Mesenchymal stem cell (in vitro differentiated cells and primary cell): ENCODE measurements at regions not wholly inside any gene's neighbourhood (a gene's known extent, or its start where the extent isn't known, plus 50 kb on each side); places are given as distances from the start of the nearest gene placed in this dataset.

Experiments
- DNase-seq: peaks from one replicate; pipeline ENCODE4 v3.0.0-alpha.2; 2013
- H2AFZ ChIP-seq: one replicate; pipeline ENCODE4 v1.6.1; 2013; ENCODE audit warnings: low read depth, mild to moderate bottlenecking, control low read depth, inconsistent platforms, low read length, moderate library complexity
- H2AK5ac ChIP-seq: 2 replicates; pipeline ENCODE4 v1.6.1; 2013; ENCODE audit warnings: low read length, moderate library complexity, mild to moderate bottlenecking, inconsistent platforms; ENCODE audit not compliant: severe bottlenecking
- H2BK120ac ChIP-seq: one replicate; pipeline ENCODE4 v1.6.1; 2013; ENCODE audit warnings: low read depth, mild to moderate bottlenecking, inconsistent platforms, low read length, moderate library complexity
- H2BK12ac ChIP-seq, 2 experiments: one replicate each; pipeline ENCODE4 v1.6.1; 2013; ENCODE audit warnings: inconsistent platforms in 2 of 2, low read length in 2 of 2, mild to moderate bottlenecking in 2 of 2, moderate library complexity in 2 of 2, control low read depth in 1 of 2
- H2BK15ac ChIP-seq: one replicate; pipeline ENCODE4 v1.6.1; 2013; ENCODE audit warnings: mild to moderate bottlenecking, low read depth, inconsistent platforms; ENCODE audit not compliant: poor library complexity, severe bottlenecking
- H2BK5ac ChIP-seq: 2 replicates; pipeline ENCODE4 v1.6.1; 2013; ENCODE audit warnings: low read depth, mild to moderate bottlenecking, low read length, control low read depth, inconsistent platforms; ENCODE audit not compliant: poor library complexity, severe bottlenecking
- H3K14ac ChIP-seq, 2 experiments: one replicate each; pipeline ENCODE4 v1.6.1; 2013; ENCODE audit warnings: inconsistent platforms in 2 of 2, low read length in 2 of 2, control low read depth in 1 of 2, mild to moderate bottlenecking in 1 of 2, moderate library complexity in 1 of 2
- H3K18ac ChIP-seq, 2 experiments: one replicate each; pipeline ENCODE4 v1.6.1; 2013; ENCODE audit warnings: inconsistent platforms in 2 of 2, low read length in 2 of 2, control low read depth in 1 of 2, low read depth in 1 of 2, mild to moderate bottlenecking in 1 of 2
- H3K23ac ChIP-seq, 2 experiments: one replicate each; pipeline ENCODE4 v1.6.1; 2013; ENCODE audit warnings: inconsistent platforms in 2 of 2, low read length in 2 of 2, mild to moderate bottlenecking in 2 of 2, moderate library complexity in 2 of 2, control low read depth in 1 of 2
- H3K27ac ChIP-seq: 2 replicates; pipeline ENCODE4 v1.5.1; 2013; ENCODE audit warnings: mild to moderate bottlenecking, moderate library complexity, low read length, control low read depth, inconsistent platforms; ENCODE audit not compliant: poor library complexity, severe bottlenecking
- H3K27me3 ChIP-seq, 2 experiments: 2 replicates each; pipeline versions ENCODE4 v1.6.1 to v1.7.0; 2013; ENCODE audit warnings: low read length in 2 of 2, mild to moderate bottlenecking in 2 of 2, moderate library complexity in 2 of 2, control low read depth in 1 of 2, inconsistent platforms in 1 of 2; ENCODE audit not compliant: control insufficient read depth in 1 of 2, insufficient read depth in 1 of 2
- H3K36me3 ChIP-seq, 2 experiments: 2 replicates each; pipeline versions ENCODE4 v1.6.1 to v1.7.0; 2013; ENCODE audit warnings: low read length in 2 of 2, control low read depth in 1 of 2, inconsistent platforms in 1 of 2, low read depth in 1 of 2, mild to moderate bottlenecking in 1 of 2; ENCODE audit not compliant: insufficient read depth in 2 of 2, control insufficient read depth in 1 of 2
- H3K4ac ChIP-seq, 2 experiments: one replicate each; pipeline ENCODE4 v1.6.1; 2013; ENCODE audit warnings: inconsistent platforms in 2 of 2, low read length in 2 of 2, mild to moderate bottlenecking in 2 of 2, moderate library complexity in 2 of 2, control low read depth in 1 of 2, low read depth in 1 of 2
- H3K4me1 ChIP-seq: 2 replicates; pipeline ENCODE4 v1.6.1; 2013; ENCODE audit warnings: low read depth, low read length, control low read depth; ENCODE audit not compliant: control insufficient read depth, insufficient read depth
- H3K4me2 ChIP-seq: 2 replicates; pipeline ENCODE4 v1.6.1; 2013; ENCODE audit warnings: low read length, mild to moderate bottlenecking, inconsistent platforms; ENCODE audit not compliant: poor library complexity, severe bottlenecking
- H3K4me3 ChIP-seq, 2 experiments: 2 replicates each; pipeline versions ENCODE4 v1.5.1 to v1.7.0; 2013; ENCODE audit warnings: low read length in 2 of 2, mild to moderate bottlenecking in 2 of 2, control low read depth in 1 of 2, low read depth in 1 of 2; ENCODE audit not compliant: insufficient read depth in 1 of 2
- H3K79me1 ChIP-seq: replicated peaks from 2 replicates; pipeline ENCODE4 v1.6.1; 2013; ENCODE audit warnings: mild to moderate bottlenecking, control low read depth, low read length, inconsistent platforms; ENCODE audit not compliant: poor library complexity, severe bottlenecking
- H3K9ac ChIP-seq: 2 replicates; pipeline ENCODE4 v1.7.0; 2013; ENCODE audit warnings: mild to moderate bottlenecking, low read length, moderate library complexity
- H3K9me3 ChIP-seq: 2 replicates; pipeline ENCODE4 v1.7.0; 2013; ENCODE audit warnings: mild to moderate bottlenecking, low read length; ENCODE audit not compliant: control insufficient read depth
- H4K8ac ChIP-seq: one replicate; pipeline ENCODE4 v1.6.1; 2013; ENCODE audit warnings: inconsistent platforms, mild to moderate bottlenecking, low read length, moderate library complexity
- H4K91ac ChIP-seq: one replicate; pipeline ENCODE4 v1.6.1; 2013; ENCODE audit warnings: mild to moderate bottlenecking, low read length, inconsistent platforms
- WGBS: methylation state at CpG from one replicate; pipeline ENCODE4 v1.1.7; 2013; ENCODE audit warnings: mixed read lengths; 5-methylcytosine and 5-hydroxymethylcytosine counted together

DNA sequence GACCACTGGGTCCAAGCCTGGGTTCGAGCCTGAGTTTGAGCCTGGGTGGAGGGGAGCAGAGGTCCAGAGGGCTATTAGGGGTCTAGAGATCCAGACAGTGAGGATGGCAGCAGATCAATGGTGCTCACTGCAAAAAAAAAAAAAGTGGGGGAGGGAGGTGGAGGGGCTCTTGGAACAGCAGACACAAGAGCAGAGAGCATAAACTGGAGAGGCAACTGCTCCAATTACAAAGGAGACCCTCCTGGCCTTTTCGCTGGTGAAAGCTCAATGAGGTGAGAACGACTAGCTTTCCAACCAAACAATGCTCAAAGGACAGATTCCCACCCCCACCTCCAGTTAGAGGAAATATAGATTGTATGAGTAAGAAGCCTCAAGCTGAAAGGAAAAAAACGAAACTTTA, 124.2 kb upstream of the TSPAN8 start:
- DNase-seq = no peak
- Histone ChIP-seq H4K8ac (no peak overlapping the region), H3K27me3 (no peaks in the 10 kb centered on the region), H2AK5ac (no peak overlapping the region), H3K9ac (no peak overlapping the region), H2BK120ac (no peak overlapping the region), H2BK15ac (no peak overlapping the region), H3K14ac (no peak overlapping the region), H3K9me3 (peaks cover 4% of the 10 kb centered on the region), H2BK12ac (no peak overlapping the region), H3K27ac (no peak overlapping the region), H4K91ac (no peak overlapping the region), H3K23ac (no peak overlapping the region), H3K4me2 (no peak overlapping the region), H2AFZ (no peak overlapping the region), H3K4ac (no peak overlapping the region), H3K79me1 (no peaks in the 10 kb centered on the region), H3K4me3 (no peak overlapping the region), H3K36me3 (no peaks in the 10 kb centered on the region), H2BK5ac (no peak overlapping the region), H3K18ac (no peak overlapping the region), H3K4me1 (no peaks in the 10 kb centered on the region)
- WGBS = 79% methylated on average over 2 of the region's 4 CpGs

- DNase-seq = no peak
- Histone ChIP-seq H2BK120ac (no peak overlapping the region), H3K79me1 (no peaks in the 10 kb centered on the region), H3K4me2 (no peak overlapping the region), H2AFZ (no peak overlapping the region), H2BK5ac (no peak overlapping the region), H3K9ac (no peak overlapping the region), H3K4me1 (no peaks in the 10 kb centered on the region), H3K27me3 (no peaks in the 10 kb centered on the region), H3K14ac (no peak overlapping the region), H3K27ac (no peak overlapping the region), H2BK12ac (no peak overlapping the region), H4K8ac (no peak overlapping the region), H2AK5ac (no peak overlapping the region), H4K91ac (no peak overlapping the region), H3K23ac (no peak overlapping the region), H3K4ac (no peak overlapping the region), H2BK15ac (no peak overlapping the region), H3K9me3 (peaks cover 3% of the 10 kb centered on the region), H3K36me3 (no peaks in the 10 kb centered on the region), H3K4me3 (no peak overlapping the region), H3K18ac (no peak overlapping the region)
- 59% methylated on average over 1 of the region's 2 CpGs for WGBS
These were observed 123.6 kb upstream of the TSPAN8 start for GRCh38 chr12:71281425-71281824.

DNA sequence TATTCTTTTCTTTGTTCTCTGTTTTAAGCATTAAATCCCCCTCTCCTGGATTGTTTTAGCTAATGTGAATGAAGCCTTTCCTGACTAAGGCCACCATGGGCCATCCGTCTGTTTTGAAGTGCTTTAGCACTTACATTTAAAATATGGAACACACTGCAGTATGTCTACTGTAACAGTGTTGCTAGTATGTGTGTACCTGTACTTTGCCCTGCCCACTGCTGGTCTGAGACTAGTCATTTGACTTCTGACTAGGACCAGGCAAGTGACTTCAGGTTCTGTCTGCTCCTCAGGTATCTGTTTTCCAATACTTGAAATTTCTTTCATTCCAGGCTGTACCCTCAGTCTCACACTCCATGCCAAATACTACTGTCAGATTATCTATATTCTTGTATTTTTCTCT, 120.1 kb upstream of the TSPAN8 start:
- H3K14ac ChIP-seq = no peak overlapping the region
- no peak overlapping the region for H3K27ac ChIP-seq
- H2AFZ ChIP-seq = no peak overlapping the region
- H3K9ac ChIP-seq = no peak overlapping the region
- no peak overlapping the region for H3K18ac ChIP-seq
- H3K27me3 ChIP-seq = no peaks in the 10 kb centered on the region
- H2BK12ac ChIP-seq = no peak overlapping the region
- H3K4ac ChIP-seq = no peak overlapping the region
- no peak overlapping the region for H2AK5ac ChIP-seq
- H3K23ac ChIP-seq = no peak overlapping the region
- no CpG with 5 or more reads among the region's 1 CpG for WGBS
- no peak overlapping the region for H3K4me3 ChIP-seq
- H3K9me3 ChIP-seq = no peaks in the 10 kb centered on the region
- no peak overlapping the region for H2BK120ac ChIP-seq
- H3K4me2 ChIP-seq = no peak overlapping the region
- no peak overlapping the region for H4K8ac ChIP-seq
- H2BK15ac ChIP-seq = no peak overlapping the region
- H3K4me1 ChIP-seq = no peaks in the 10 kb centered on the region
- no peak for DNase-seq
- no peaks in the 10 kb centered on the region for H3K79me1 ChIP-seq
- no peak overlapping the region for H2BK5ac ChIP-seq
- H3K36me3 ChIP-seq = no peaks in the 10 kb centered on the region
- no peak overlapping the region for H4K91ac ChIP-seq

GRCh38 chr12:71276541-71276940, 118.7 kb upstream of the TSPAN8 start:
- H2BK12ac ChIP-seq = no peak overlapping the region
- H3K27ac ChIP-seq = no peak overlapping the region
- H3K9ac ChIP-seq = no peak overlapping the region
- H2AFZ ChIP-seq = no peak overlapping the region
- no peaks in the 10 kb centered on the region for H3K79me1 ChIP-seq
- no peak overlapping the region for H3K14ac ChIP-seq
- H3K18ac ChIP-seq = no peak overlapping the region
- no peak overlapping the region for H4K91ac ChIP-seq
- no peaks in the 10 kb centered on the region for H3K36me3 ChIP-seq
- H3K4me2 ChIP-seq = no peak overlapping the region
- no peak overlapping the region for H3K4ac ChIP-seq
- no peaks in the 10 kb centered on the region for H3K27me3 ChIP-seq
- H4K8ac ChIP-seq = no peak overlapping the region
- H2BK120ac ChIP-seq = no peak overlapping the region
- no peak overlapping the region for H2AK5ac ChIP-seq
- H3K9me3 ChIP-seq = no peaks in the 10 kb centered on the region
- H3K4me1 ChIP-seq = no peaks in the 10 kb centered on the region
- H2BK5ac ChIP-seq = no peak overlapping the region
- H3K23ac ChIP-seq = no peak overlapping the region
- no peak overlapping the region for H2BK15ac ChIP-seq
- H3K4me3 ChIP-seq = no peak overlapping the region
- no peak for DNase-seq
